Psoas muscle (tissue), 7 donors: ENCODE measurements at regions not wholly inside any gene's neighbourhood (a gene's known extent, or its start where the extent isn't known, plus 50 kb on each side); places are given as distances from the start of the nearest gene placed in this dataset.

Experiments used
- ATAC-seq, 4 donors: fragments of 200-7000 bp; cut with Tn5 transposase; one replicate each; pipeline ENCODE4 v1.9.1; 2020; ENCODE audit warnings: moderate library complexity in 3 of 4, mild to moderate bottlenecking in 2 of 4
- DNase-seq, 2 donors: peaks; one replicate each; pipeline ENCODE4 v3.0.0-alpha.2; 2020
- H3K27ac ChIP-seq: fragments of 200-600 bp; one replicate; pipeline ENCODE4 v1.8.0; 2022
- H3K27me3 ChIP-seq, 3 donors: fragments of 200-600 bp in 1 of 3; one replicate each; pipeline versions ENCODE4 v1.6.1 to v1.8.0; 2013 to 2022; ENCODE audit warnings: low read length in 2 of 3, mild to moderate bottlenecking in 2 of 3, moderate library complexity in 1 of 3; ENCODE audit not compliant: insufficient read depth in 3 of 3
- H3K36me3 ChIP-seq, 2 donors: fragments of 200-600 bp in 1 of 2; one replicate each; pipeline versions ENCODE4 v1.6.1 to v1.8.0; 2013 to 2022; ENCODE audit warnings: low read depth in 1 of 2, mild to moderate bottlenecking in 1 of 2, moderate library complexity in 1 of 2; ENCODE audit not compliant: insufficient read depth in 1 of 2
- H3K4me1 ChIP-seq: fragments of 200-600 bp; one replicate; pipeline ENCODE4 v1.8.0; 2022
- H3K4me3 ChIP-seq: fragments of 200-600 bp; one replicate; pipeline ENCODE4 v1.8.0; 2022; ENCODE audit warnings: mild to moderate bottlenecking
- H3K9me3 ChIP-seq: fragments of 200-600 bp; one replicate; pipeline ENCODE4 v1.8.0; 2022
- WGBS, 3 donors: extraction: QIAGEN DNeasy Blood & Tissue Kit; methylation state at CpG; one replicate each; pipeline versions ENCODE4 v1.1.6 to v1.1.7; 2013; 5-methylcytosine and 5-hydroxymethylcytosine counted together
- intact Hi-C, 2 donors: fragments of 100-400 bp; cut with DNase I; formaldehyde crosslinking; loops; one replicate each; pipeline versions ENCODE4 v1.11.0 to v1.14.2; 2022
- TF ChIP-seq, protein P1 (sequence below): fragments of 200-600 bp; IDR thresholded peaks from one replicate; pipeline ENCODE4 v1.8.0; 2022; ENCODE audit warnings: antibody characterized with exemption
- donor health status: healthy with polysubstance abuse.
- donor health status: DM: no; HTN: no; CAD: no; lungs with moderate emphysema.
- donor health status: Bipolar disorder and iron deficiency.
- donor health status: healthy.
- donor health status: DM: yes; HTN: yes; CAD: no.
- donor health status: DM: no; HTN: no; CAD: no.
- donor health status: DM: yes; HTN: yes; CAD: no.

DNA sequence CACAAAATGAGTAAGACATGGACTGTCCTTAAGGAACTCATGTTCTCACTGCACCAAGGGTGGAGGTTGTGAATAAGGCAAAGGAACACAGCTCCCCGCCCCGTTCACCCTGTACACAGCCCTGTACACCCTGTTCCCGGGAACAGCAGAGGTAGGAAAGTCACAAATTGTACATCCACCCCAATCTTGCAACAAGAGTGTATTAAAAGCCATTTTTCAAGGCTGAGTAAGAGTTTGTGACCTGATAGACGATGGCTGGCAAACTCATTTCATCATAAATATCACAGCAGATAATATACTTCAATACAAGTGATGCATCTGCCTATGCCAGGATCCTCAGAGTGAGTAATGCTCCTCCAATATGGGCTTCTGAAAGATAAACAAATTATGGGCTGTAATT, 52.5 kb upstream of the CAMK1G start:
- no peaks in the 10 kb centered on the region for H3K9me3 ChIP-seq
- ATAC-seq (no peak), DNase-seq (no peak)
- no peak overlapping the region for H3K4me3 ChIP-seq
- no peak overlapping the region for H3K27ac ChIP-seq
- no peaks in the 10 kb centered on the region for H3K4me1 ChIP-seq
- 75 to 82% (median 79%) methylated on average over 4 of the region's 4 CpGs for WGBS, 3 donors
- no peaks in the 10 kb centered on the region for H3K36me3 ChIP-seq
- intact Hi-C loops = no loop called here
- H3K27me3 ChIP-seq = peaks cover 0 to 9% (median 0%) of the 10 kb centered on the region in 3 donors
- TF ChIP-seq, protein P1, sequence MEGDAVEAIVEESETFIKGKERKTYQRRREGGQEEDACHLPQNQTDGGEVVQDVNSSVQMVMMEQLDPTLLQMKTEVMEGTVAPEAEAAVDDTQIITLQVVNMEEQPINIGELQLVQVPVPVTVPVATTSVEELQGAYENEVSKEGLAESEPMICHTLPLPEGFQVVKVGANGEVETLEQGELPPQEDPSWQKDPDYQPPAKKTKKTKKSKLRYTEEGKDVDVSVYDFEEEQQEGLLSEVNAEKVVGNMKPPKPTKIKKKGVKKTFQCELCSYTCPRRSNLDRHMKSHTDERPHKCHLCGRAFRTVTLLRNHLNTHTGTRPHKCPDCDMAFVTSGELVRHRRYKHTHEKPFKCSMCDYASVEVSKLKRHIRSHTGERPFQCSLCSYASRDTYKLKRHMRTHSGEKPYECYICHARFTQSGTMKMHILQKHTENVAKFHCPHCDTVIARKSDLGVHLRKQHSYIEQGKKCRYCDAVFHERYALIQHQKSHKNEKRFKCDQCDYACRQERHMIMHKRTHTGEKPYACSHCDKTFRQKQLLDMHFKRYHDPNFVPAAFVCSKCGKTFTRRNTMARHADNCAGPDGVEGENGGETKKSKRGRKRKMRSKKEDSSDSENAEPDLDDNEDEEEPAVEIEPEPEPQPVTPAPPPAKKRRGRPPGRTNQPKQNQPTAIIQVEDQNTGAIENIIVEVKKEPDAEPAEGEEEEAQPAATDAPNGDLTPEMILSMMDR = no peak

- WGBS, 3 donors = 79 to 80% (median 80%) methylated on average over 4 of the region's 4 CpGs
- ATAC-seq (no peak), DNase-seq (no peak)
- H3K4me3 ChIP-seq = no peak overlapping the region
- peaks cover 0 to 9% (median 0%) of the 10 kb centered on the region in 3 donors for H3K27me3 ChIP-seq
- H3K4me1 ChIP-seq = no peaks in the 10 kb centered on the region
- H3K27ac ChIP-seq = no peak overlapping the region
- intact Hi-C loops = no loop called here
- no peaks in the 10 kb centered on the region for H3K36me3 ChIP-seq
- no peaks in the 10 kb centered on the region for H3K9me3 ChIP-seq
- TF ChIP-seq, protein P1 = no peak
Observed at GRCh38 chr1:209531549-209531948, 52.0 kb upstream of the CAMK1G start.
